ENCODE measurements at regions not wholly inside any gene's neighbourhood (a gene's known extent, or its start where the extent isn't known, plus 50 kb on each side); places are given as distances from the start of the nearest gene placed in this dataset.

GRCh38 chr1:68378296-68379084 is 71.3 kb downstream of the RPE65 start:
- 81 to 88% (median 83%) methylated on average over 2 of the region's 2 CpGs for WGBS, 4 donors
- Histone ChIP-seq H3K27ac (no peak overlapping the region), H3K27me3 (no peaks in the 10 kb centered on the region), H3K4me3 (no peak overlapping the region), H3K36me3 (no peaks in the 10 kb centered on the region), H3K4me1 (peaks cover 0 to 15% (median 0%) of the 10 kb centered on the region in 12 donors), H3K9me3 (peaks cover 0 to 4% (median 0%) of the 10 kb centered on the region in 12 donors)
- no peak for DNase-seq
- TF ChIP-seq POLR2A (IDR thresholded peaks at IDR 0.05) (no peak), CTCF (IDR thresholded peaks at IDR 0.05) (no peak)
- intact Hi-C loops (cut with DNase I) = no loop called here
- no peak for ATAC-seq

GRCh38 chr1:68377098-68377497 is 72.7 kb downstream of the RPE65 start:
- Histone ChIP-seq H3K4me1 (peaks cover 0 to 15% (median 0%) of the 10 kb centered on the region in 12 donors), H3K4me3 (no peak overlapping the region), H3K9me3 (peaks cover 0 to 3% (median 0%) of the 10 kb centered on the region in 12 donors), H3K27me3 (no peaks in the 10 kb centered on the region), H3K36me3 (no peaks in the 10 kb centered on the region), H3K27ac (no peak overlapping the region)
- intact Hi-C loops (cut with DNase I) = no loop called here
- ATAC-seq (no peak), DNase-seq (no peak)
- no peak for TF ChIP-seq POLR2A (IDR thresholded peaks at IDR 0.05)
- 78 to 88% (median 81%) methylated on average over 3 of the region's 3 CpGs for WGBS, 4 donors

- ATAC-seq = peak in 1 of 4 donors; percentile 34
- DNase-seq = no peak
- Histone ChIP-seq H3K27ac (no peak overlapping the region), H3K4me1 (peaks cover 0 to 15% (median 0%) of the 10 kb centered on the region in 12 donors), H3K4me3 (no peak overlapping the region), H3K27me3 (no peaks in the 10 kb centered on the region), H3K9me3 (no peaks in the 10 kb centered on the region), H3K36me3 (no peaks in the 10 kb centered on the region)
- TF ChIP-seq CTCF (IDR thresholded peaks at IDR 0.05) = no peak
- no peak for TF ChIP-seq POLR2A (IDR thresholded peaks at IDR 0.05)
- intact Hi-C loops (cut with DNase I) = no loop called here
Measured at GRCh38 chr1:68376441-68376840, 73.3 kb downstream of the RPE65 start.

GRCh38 chr1:68375919-68376318 is 73.8 kb downstream of the RPE65 start:
- TF ChIP-seq CTCF (IDR thresholded peaks at IDR 0.05) (no peak), POLR2A (IDR thresholded peaks at IDR 0.05) (no peak)
- no peaks in the 10 kb centered on the region for H3K36me3 ChIP-seq
- 29 to 54% (median 41%) methylated on average over 1 of the region's 1 CpG for WGBS, 4 donors
- H3K4me1 ChIP-seq = peaks cover 0 to 15% (median 0%) of the 10 kb centered on the region in 12 donors
- H3K27ac ChIP-seq = no peak overlapping the region
- no peaks in the 10 kb centered on the region for H3K9me3 ChIP-seq
- no peak overlapping the region for H3K4me3 ChIP-seq
- DNase-seq (no peak), ATAC-seq (peak in 2 of 4 donors; percentile 61 to 70)
- intact Hi-C loops (cut with DNase I) = no loop called here
- no peaks in the 10 kb centered on the region for H3K27me3 ChIP-seq
